GM12878 (cell line): ENCODE measurements at regions not wholly inside any gene's neighbourhood (a gene's known extent, or its start where the extent isn't known, plus 50 kb on each side); places are given as distances from the start of the nearest gene placed in this dataset.

Experiments used
- ATAC-seq: fragments of 200-7000 bp; cut with Tn5 transposase; 3 replicates; pipeline ENCODE4 v1.9.1; 2020; ENCODE audit warnings: mild to moderate bottlenecking, moderate library complexity
- BruUV-seq: library from RNA; stranded (reverse); fragments of 400-500 nt; replicated peaks from 2 replicates; lab custom pipeline; 2021; lab: Mats Ljungman, UMichigan
- CTCF ChIA-PET: fragments of 300-600 bp; sonication (Branson Sonifier 250); formaldehyde crosslinking; extraction: SDS; loops from one replicate; lab custom pipeline; 2021; ENCODE audit warnings: inconsistent platforms; lab: Yijun Ruan, JAX
- POLR2A ChIA-PET: fragments of 350-600 bp; formaldehyde crosslinking; extraction: SDS; loops from one replicate; lab custom pipeline; 2021; ENCODE audit warnings: inconsistent platforms; lab: Charles Lee
- RAD21 ChIA-PET: fragments of 300-600 bp; sonication (Branson Sonifier 250); formaldehyde crosslinking; loops from one replicate; lab custom pipeline; 2023; ENCODE audit warnings: antibody characterized with exemption; ENCODE audit not compliant: unreplicated experiment; lab: Charles Lee
- SMC1A ChIA-PET: fragments of 300-600 bp; sonication (Branson Sonifier 250); formaldehyde crosslinking; loops from one replicate; lab custom pipeline; 2023; ENCODE audit not compliant: unreplicated experiment, uncharacterized antibody; lab: Charles Lee
- DNase-seq: peaks from one replicate; pipeline ENCODE4 v3.0.0-alpha.2; 2011; ENCODE audit warnings: low read depth, low spot score
- FAIRE-seq: peaks from 3 replicates; lab custom pipeline; 2011; peaks lifted over from hg19 to GRCh38; lab: Jason Lieb, UNC
- H2AFZ ChIP-seq: 2 replicates; pipeline ENCODE4 v1.6.0; 2011; ENCODE audit warnings: low read depth, low read length, control low read depth; ENCODE audit not compliant: control insufficient read depth
- H3K27ac ChIP-seq: 2 replicates; pipeline ENCODE4 v1.5.1; 2011; ENCODE audit warnings: control low read depth; ENCODE audit not compliant: control insufficient read depth, insufficient read depth
- H3K27me3 ChIP-seq, 2 experiments: replicated peaks in 1 of 2; 2 replicates each; pipeline versions ENCODE4 v1.6.0 to v1.6.1; 2011; ENCODE audit warnings: low read length in 1 of 2; ENCODE audit not compliant: control insufficient read depth in 2 of 2, insufficient read depth in 2 of 2
- H3K36me3 ChIP-seq, 2 experiments: 2 replicates each; pipeline ENCODE4 v1.5.1; 2011; ENCODE audit warnings: low read length in 1 of 2; ENCODE audit not compliant: control insufficient read depth in 2 of 2, insufficient read depth in 2 of 2
- H3K4me1 ChIP-seq: 2 replicates; pipeline ENCODE4 v1.6.1; 2011; ENCODE audit warnings: mild to moderate bottlenecking, low read length, moderate library complexity, mixed read lengths; ENCODE audit not compliant: control insufficient read depth, insufficient read depth
- H3K4me2 ChIP-seq: 2 replicates; pipeline ENCODE4 v1.6.0; 2011; ENCODE audit warnings: control low read depth; ENCODE audit not compliant: control insufficient read depth, insufficient read depth
- H3K4me3 ChIP-seq: fragments of 200-600 bp; sonication (generic); 2 replicates; pipeline ENCODE4 v1.5.1; 2016
- H3K79me2 ChIP-seq: 2 replicates; pipeline ENCODE4 v1.6.0; 2011; ENCODE audit warnings: low read length; ENCODE audit not compliant: control insufficient read depth, insufficient read depth
- H3K9ac ChIP-seq: 2 replicates; pipeline ENCODE4 v1.8.0; 2011; ENCODE audit warnings: low read length, control low read depth, mixed read lengths; ENCODE audit not compliant: control insufficient read depth, insufficient read depth
- H3K9me3 ChIP-seq: replicated peaks from 3 replicates; pipeline ENCODE4 v1.5.1; 2011; ENCODE audit warnings: mild to moderate bottlenecking, low read length; ENCODE audit not compliant: control insufficient read depth, insufficient read depth
- H4K20me1 ChIP-seq: 2 replicates; pipeline ENCODE4 v1.6.0; 2011; ENCODE audit not compliant: control insufficient read depth, insufficient read depth
- BACH1 ChIP-seq: fragments of 450-650 bp; IDR thresholded peaks from 2 replicates; pipeline ENCODE4 v1.6.1; 2017; ENCODE audit warnings: mild to moderate bottlenecking, borderline replicate concordance
- EGR1 ChIP-seq, 2 experiments: IDR thresholded peaks; 1 replicate in 1 of 2; 2 replicates in 1 of 2; pipeline ENCODE4 v1.6.1; 2011 to 2012; ENCODE audit warnings: low read depth in 2 of 2, low read length in 2 of 2, borderline replicate concordance in 1 of 2, mild to moderate bottlenecking in 1 of 2, moderate library complexity in 1 of 2
- HDAC2 ChIP-seq: fragments of 200-600 bp; sonication (generic); IDR thresholded peaks from 2 replicates; pipeline ENCODE4 v1.6.1; 2017
- RB1 ChIP-seq: fragments of 450-650 bp; formaldehyde crosslinking; IDR thresholded peaks from 2 replicates; pipeline ENCODE4 v1.6.1; 2017; ENCODE audit warnings: mild to moderate bottlenecking, borderline replicate concordance
- RBBP5 ChIP-seq: fragments of 200-600 bp; sonication (generic); conservative IDR thresholded peaks from 2 replicates; pipeline ENCODE4 v1.6.1; 2016
- RFX5 ChIP-seq: IDR thresholded peaks from 2 replicates; pipeline ENCODE4 v1.6.1; 2011; ENCODE audit warnings: low read depth, low read length, improper control_type of control experiment
- SMAD1 ChIP-seq: fragments of 450-650 bp; IDR thresholded peaks from 2 replicates; pipeline ENCODE4 v1.6.1; 2018; ENCODE audit warnings: mild to moderate bottlenecking, low read depth; ENCODE audit not compliant: partially characterized antibody
- SREBF2 ChIP-seq: IDR thresholded peaks from 2 replicates; pipeline ENCODE4 v1.6.1; 2012; ENCODE audit warnings: mild to moderate bottlenecking, low read length
- WGBS: methylation state at CpG from one replicate; pipeline ENCODE4 v1.1.6; 2016; ENCODE audit warnings: low lambda C conversion rate; ENCODE audit not compliant: insufficient replicate concordance, insufficient coverage; ENCODE audit errors: missing lambda C conversion rate; 5-methylcytosine and 5-hydroxymethylcytosine counted together
- in situ Hi-C: fragments of 300-500 bp; cut with MboI; formaldehyde crosslinking; loops from 9 replicates; pipeline ENCODE4 v1.14.3; 2018; ENCODE audit warnings: mixed read lengths
- intact Hi-C: fragments of 100-400 bp; cut with micrococcal nuclease; formaldehyde crosslinking; loops from one replicate; pipeline ENCODE4 v1.14.2; 2022; ENCODE audit not compliant: unreplicated experiment
- TF ChIP-seq, protein P1 (sequence below): IDR thresholded peaks from 2 replicates; pipeline ENCODE4 v1.6.1; 2012; ENCODE audit warnings: low read depth, low read length, improper control_type of control experiment
- TF ChIP-seq, protein P2 (sequence below): fragments of 150-350 bp; IDR thresholded peaks from 2 replicates; pipeline ENCODE4 v1.6.1; 2014; ENCODE audit warnings: mild to moderate bottlenecking, low read depth, low read length

DNA sequence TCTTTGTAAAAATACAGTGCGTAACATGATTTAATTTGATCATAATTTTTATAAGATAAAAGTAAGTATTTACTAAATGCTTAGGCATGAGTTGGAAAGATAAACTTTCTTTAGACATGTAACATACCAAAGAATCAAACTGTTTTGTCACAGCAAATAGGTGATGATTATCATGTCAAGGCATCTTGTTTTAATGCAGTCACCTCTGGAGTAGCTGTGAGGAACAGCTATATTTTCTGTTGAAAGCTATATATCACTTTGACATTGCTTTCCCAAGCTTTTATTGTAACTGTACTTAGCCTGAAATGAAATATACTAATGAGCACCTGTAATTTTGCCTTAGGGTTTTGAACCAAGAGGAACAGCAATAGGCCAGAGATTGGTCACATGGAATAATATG, 151.9 kb downstream of the TLR5 start:
- FAIRE-seq = no peak
- Histone ChIP-seq H3K9me3 (no peaks in the 10 kb centered on the region), H3K36me3 (no peaks in the 10 kb centered on the region), H3K79me2 (no peaks in the 10 kb centered on the region), H3K27me3 (no peaks in the 10 kb centered on the region), H3K4me1 (no peaks in the 10 kb centered on the region), H3K4me2 (no peak overlapping the region), H3K27ac (no peak overlapping the region), H3K9ac (no peak overlapping the region), H3K4me3 (no peak overlapping the region), H2AFZ (no peak overlapping the region), H4K20me1 (no peaks in the 10 kb centered on the region; the same call in 1 of the 2 replicates)
- WGBS = 95% methylated on average over 1 of the region's 1 CpG
- ChIA-PET SMC1A (interaction anchor here (1.7 kb wide), 1 partner anchor 259 kb away, joined by 4 read pairs; no protein-coding TSS in a partner anchor), POLR2A (no interaction called here), RAD21 (no interaction called here), CTCF (no interaction called here)
- BruUV-seq = no TSS peak
- TF ChIP-seq BACH1 = no peak
- TF ChIP-seq RB1 = no peak
- TF ChIP-seq EGR1 (IDR thresholded peaks at IDR 0.05; ENCODE audit: borderline replicate concordance in 1 of 2, low read depth in 2 of 2, low read length in 2 of 2) = no peak
- TF ChIP-seq SMAD1 = no peak
- no peak for TF ChIP-seq HDAC2
- TF ChIP-seq, protein P1, sequence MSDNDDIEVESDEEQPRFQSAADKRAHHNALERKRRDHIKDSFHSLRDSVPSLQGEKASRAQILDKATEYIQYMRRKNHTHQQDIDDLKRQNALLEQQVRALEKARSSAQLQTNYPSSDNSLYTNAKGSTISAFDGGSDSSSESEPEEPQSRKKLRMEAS = no peak
- no peak for TF ChIP-seq RBBP5
- no peak for TF ChIP-seq RFX5
- TF ChIP-seq, protein P2, sequence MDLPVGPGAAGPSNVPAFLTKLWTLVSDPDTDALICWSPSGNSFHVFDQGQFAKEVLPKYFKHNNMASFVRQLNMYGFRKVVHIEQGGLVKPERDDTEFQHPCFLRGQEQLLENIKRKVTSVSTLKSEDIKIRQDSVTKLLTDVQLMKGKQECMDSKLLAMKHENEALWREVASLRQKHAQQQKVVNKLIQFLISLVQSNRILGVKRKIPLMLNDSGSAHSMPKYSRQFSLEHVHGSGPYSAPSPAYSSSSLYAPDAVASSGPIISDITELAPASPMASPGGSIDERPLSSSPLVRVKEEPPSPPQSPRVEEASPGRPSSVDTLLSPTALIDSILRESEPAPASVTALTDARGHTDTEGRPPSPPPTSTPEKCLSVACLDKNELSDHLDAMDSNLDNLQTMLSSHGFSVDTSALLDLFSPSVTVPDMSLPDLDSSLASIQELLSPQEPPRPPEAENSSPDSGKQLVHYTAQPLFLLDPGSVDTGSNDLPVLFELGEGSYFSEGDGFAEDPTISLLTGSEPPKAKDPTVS = no peak
- TF ChIP-seq SREBF2 = no peak
- DNase-seq = no peak
- in situ Hi-C loops = no loop called here
- no peak for ATAC-seq
- intact Hi-C loops = no loop called here
